ENCODE measurements at regions not wholly inside any gene's neighbourhood (a gene's known extent, or its start where the extent isn't known, plus 50 kb on each side); places are given as distances from the start of the nearest gene placed in this dataset.

DNA sequence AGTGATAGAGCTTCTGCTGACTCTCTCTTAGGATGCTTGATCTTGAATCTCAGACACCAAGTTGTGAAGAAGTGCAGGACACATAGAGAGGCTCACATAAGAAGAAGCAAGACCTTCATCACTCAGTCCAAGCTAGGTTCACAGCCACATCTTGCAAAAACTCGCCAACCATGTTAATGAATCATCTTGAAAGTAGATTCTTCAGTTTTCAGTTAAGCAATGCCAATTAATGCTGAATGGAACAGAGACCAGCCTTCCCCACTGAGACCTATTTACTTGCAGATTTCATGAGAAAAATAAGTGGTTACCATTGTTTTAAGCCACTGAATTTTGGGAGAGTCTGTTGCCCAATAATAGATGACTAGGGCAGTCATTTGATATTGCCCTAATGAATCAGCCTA, 217.7 kb upstream of the EDIL3 start:
- Mint-ChIP-seq H3K36me3 (no peaks in the 10 kb centered on the region), H3K27ac (no peak overlapping the region), H3K4me1 (no peaks in the 10 kb centered on the region), H3K27me3 (ENCODE audit: low read depth) (no peaks in the 10 kb centered on the region), H3K4me3 (no peak overlapping the region), H3K9me3 (peaks cover 2% of the 10 kb centered on the region)
- TF ChIP-seq, protein P1, sequence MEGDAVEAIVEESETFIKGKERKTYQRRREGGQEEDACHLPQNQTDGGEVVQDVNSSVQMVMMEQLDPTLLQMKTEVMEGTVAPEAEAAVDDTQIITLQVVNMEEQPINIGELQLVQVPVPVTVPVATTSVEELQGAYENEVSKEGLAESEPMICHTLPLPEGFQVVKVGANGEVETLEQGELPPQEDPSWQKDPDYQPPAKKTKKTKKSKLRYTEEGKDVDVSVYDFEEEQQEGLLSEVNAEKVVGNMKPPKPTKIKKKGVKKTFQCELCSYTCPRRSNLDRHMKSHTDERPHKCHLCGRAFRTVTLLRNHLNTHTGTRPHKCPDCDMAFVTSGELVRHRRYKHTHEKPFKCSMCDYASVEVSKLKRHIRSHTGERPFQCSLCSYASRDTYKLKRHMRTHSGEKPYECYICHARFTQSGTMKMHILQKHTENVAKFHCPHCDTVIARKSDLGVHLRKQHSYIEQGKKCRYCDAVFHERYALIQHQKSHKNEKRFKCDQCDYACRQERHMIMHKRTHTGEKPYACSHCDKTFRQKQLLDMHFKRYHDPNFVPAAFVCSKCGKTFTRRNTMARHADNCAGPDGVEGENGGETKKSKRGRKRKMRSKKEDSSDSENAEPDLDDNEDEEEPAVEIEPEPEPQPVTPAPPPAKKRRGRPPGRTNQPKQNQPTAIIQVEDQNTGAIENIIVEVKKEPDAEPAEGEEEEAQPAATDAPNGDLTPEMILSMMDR (IDR thresholded peaks at IDR 0.05; ENCODE audit: unreplicated experiment): no peak
- no peak for DNase-seq (ENCODE audit: low spot score in 2 of 2, unreplicated experiment in 2 of 2)

GRCh38 chr5:84599964-84600363, 215.3 kb upstream of the EDIL3 start:
- DNase-seq (ENCODE audit: low spot score in 2 of 2, unreplicated experiment in 2 of 2): no peak
- no peaks in the 10 kb centered on the region for H3K4me1 Mint-ChIP-seq
- no peak overlapping the region for H3K27ac Mint-ChIP-seq
- TF ChIP-seq, protein P1 (IDR thresholded peaks at IDR 0.05; ENCODE audit: unreplicated experiment): no peak
- H3K9me3 Mint-ChIP-seq: peaks cover 3% of the 10 kb centered on the region
- no peak overlapping the region for H3K4me3 Mint-ChIP-seq
- no peaks in the 10 kb centered on the region for H3K36me3 Mint-ChIP-seq
- H3K27me3 Mint-ChIP-seq (ENCODE audit: low read depth): no peaks in the 10 kb centered on the region

DNA sequence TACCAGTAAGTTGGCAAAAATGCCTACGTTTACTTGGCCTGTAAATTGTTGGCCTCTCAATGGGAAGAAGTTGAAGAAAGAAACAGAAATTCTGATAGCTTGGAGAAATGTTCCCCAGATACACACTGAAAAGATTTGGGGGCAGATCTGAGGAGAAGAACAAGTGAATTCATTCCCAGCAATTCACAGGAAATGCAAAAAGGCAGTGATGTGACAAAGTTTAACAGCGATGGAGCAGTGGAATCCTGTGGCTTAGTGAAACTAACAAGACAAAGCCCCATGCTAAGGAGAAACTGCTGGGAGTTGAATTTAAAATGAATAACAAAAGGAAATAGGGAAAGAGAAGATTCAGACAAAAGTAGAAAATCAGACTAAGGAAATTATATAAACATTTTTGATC, 213.2 kb upstream of the EDIL3 start:
- Mint-ChIP-seq H3K4me1 (no peaks in the 10 kb centered on the region), H3K27me3 (ENCODE audit: low read depth) (no peaks in the 10 kb centered on the region), H3K4me3 (no peak overlapping the region), H3K27ac (no peak overlapping the region), H3K36me3 (no peaks in the 10 kb centered on the region), H3K9me3 (peaks cover 3% of the 10 kb centered on the region)
- TF ChIP-seq, protein P1 (IDR thresholded peaks at IDR 0.05; ENCODE audit: unreplicated experiment): no peak
- no peak for DNase-seq (ENCODE audit: low spot score in 2 of 2, unreplicated experiment in 2 of 2)

- Mint-ChIP-seq H3K9me3 (no peaks in the 10 kb centered on the region), H3K27me3 (ENCODE audit: low read depth) (no peaks in the 10 kb centered on the region), H3K36me3 (no peaks in the 10 kb centered on the region), H3K4me3 (no peak overlapping the region), H3K27ac (no peak overlapping the region), H3K4me1 (no peaks in the 10 kb centered on the region)
- TF ChIP-seq, protein P1 (IDR thresholded peaks at IDR 0.05; ENCODE audit: unreplicated experiment): no peak
- DNase-seq (ENCODE audit: low spot score in 2 of 2, unreplicated experiment in 2 of 2): no peak
These were observed 205.9 kb upstream of the EDIL3 start for GRCh38 chr5:84590629-84591028.

GRCh38 chr5:84589926-84590325, 205.2 kb upstream of the EDIL3 start:
- no peak overlapping the region for H3K27ac Mint-ChIP-seq
- H3K4me1 Mint-ChIP-seq: no peaks in the 10 kb centered on the region
- no peak overlapping the region for H3K4me3 Mint-ChIP-seq
- TF ChIP-seq, protein P1 (IDR thresholded peaks at IDR 0.05; ENCODE audit: unreplicated experiment): no peak
- no peak for DNase-seq (ENCODE audit: low spot score in 2 of 2, unreplicated experiment in 2 of 2)
- no peaks in the 10 kb centered on the region for H3K36me3 Mint-ChIP-seq
- no peaks in the 10 kb centered on the region for H3K9me3 Mint-ChIP-seq
- H3K27me3 Mint-ChIP-seq (ENCODE audit: low read depth): no peaks in the 10 kb centered on the region

DNA sequence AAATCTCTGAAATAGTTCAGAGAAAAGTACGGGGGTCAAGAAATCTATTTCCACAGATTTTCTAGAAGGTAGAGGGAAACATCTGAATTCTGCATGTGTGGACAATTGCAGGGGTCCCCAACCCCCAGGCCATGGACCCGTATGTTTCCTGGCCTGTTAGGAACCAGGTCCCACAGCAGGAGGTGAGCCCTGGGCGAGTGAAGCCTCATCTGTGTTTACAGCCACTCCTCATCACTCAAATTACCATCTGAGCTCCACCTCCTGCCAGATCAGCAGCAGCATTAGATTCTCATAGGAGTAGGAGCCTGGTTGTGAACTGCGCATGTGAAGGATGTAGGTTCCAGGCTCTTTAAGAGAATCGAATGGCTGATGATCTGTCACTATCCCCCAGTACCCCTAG, 200.5 kb upstream of the EDIL3 start:
- TF ChIP-seq, protein P1 (IDR thresholded peaks at IDR 0.05; ENCODE audit: unreplicated experiment): no peak
- Mint-ChIP-seq H3K27me3 (ENCODE audit: low read depth) (no peaks in the 10 kb centered on the region), H3K4me1 (no peaks in the 10 kb centered on the region), H3K36me3 (no peaks in the 10 kb centered on the region), H3K9me3 (no peaks in the 10 kb centered on the region), H3K27ac (no peak overlapping the region), H3K4me3 (no peak overlapping the region)
- no peak for DNase-seq (ENCODE audit: low spot score in 2 of 2, unreplicated experiment in 2 of 2)
